ENCODE measurements at regions not wholly inside any gene's neighbourhood (a gene's known extent, or its start where the extent isn't known, plus 50 kb on each side); places are given as distances from the start of the nearest gene placed in this dataset.
"Not testable (repeated sequence)": the region's sequence is repeated elsewhere in the genome, so short reads cannot be mapped to it uniquely, and the experiment has no call there.

GRCh38 chr5:91668261-91668660, 285.1 kb upstream of the ARRDC3 start:
- no peak for DNase-seq (ENCODE audit: low read depth)

GRCh38 chr5:91652678-91653077, 269.6 kb upstream of the ARRDC3 start:
- peak; percentile 7 for DNase-seq (ENCODE audit: low read depth)

- peak; percentile 40 for DNase-seq (ENCODE audit: low read depth)
These were observed 268.6 kb upstream of the ARRDC3 start for GRCh38 chr5:91651704-91652103.

GRCh38 chr5:91645347-91645746, 262.2 kb upstream of the ARRDC3 start:
- DNase-seq (ENCODE audit: low read depth): no peak

- DNase-seq (ENCODE audit: low read depth): no peak
These were observed 260.7 kb upstream of the ARRDC3 start for GRCh38 chr5:91643797-91644196.

- no peak for DNase-seq (ENCODE audit: low read depth)
These were observed 259.5 kb upstream of the ARRDC3 start for GRCh38 chr5:91642581-91642980.

GRCh38 chr5:91641730-91642350, 258.7 kb upstream of the ARRDC3 start:
- peak; percentile 58 for DNase-seq (ENCODE audit: low read depth)

- DNase-seq (ENCODE audit: low read depth): no peak
These were observed 256.6 kb upstream of the ARRDC3 start for GRCh38 chr5:91639744-91640143.

- DNase-seq (ENCODE audit: low read depth): no peak
These were observed 254.9 kb upstream of the ARRDC3 start for GRCh38 chr5:91638010-91638409.

- no peak for DNase-seq (ENCODE audit: low read depth)
These were observed 253.0 kb upstream of the ARRDC3 start for GRCh38 chr5:91635950-91636734.

- no peak for DNase-seq (ENCODE audit: low read depth)
These were observed 249.8 kb upstream of the ARRDC3 start for GRCh38 chr5:91632871-91633270.

- no peak for DNase-seq (ENCODE audit: low read depth)
These were observed 228.6 kb upstream of the ARRDC3 start for GRCh38 chr5:91611746-91612145.

GRCh38 chr5:91607675-91608074, 224.6 kb upstream of the ARRDC3 start:
- DNase-seq (ENCODE audit: low read depth): no peak

- no peak for DNase-seq (ENCODE audit: low read depth)
These were observed 216.7 kb upstream of the ARRDC3 start for GRCh38 chr5:91599863-91600262.

- no peak for DNase-seq (ENCODE audit: low read depth)
These were observed 215.1 kb upstream of the ARRDC3 start for GRCh38 chr5:91598216-91598615.

GRCh38 chr5:91595424-91595823, 212.3 kb upstream of the ARRDC3 start:
- no peak for DNase-seq (ENCODE audit: low read depth)

- peak; percentile 5 for DNase-seq (ENCODE audit: low read depth)
These were observed 208.0 kb upstream of the ARRDC3 start for GRCh38 chr5:91591076-91591475.

GRCh38 chr5:91586232-91586631, 203.1 kb upstream of the ARRDC3 start:
- DNase-seq (ENCODE audit: low read depth): no peak

- no peak for DNase-seq (ENCODE audit: low read depth)
These were observed 201.2 kb upstream of the ARRDC3 start for GRCh38 chr5:91584352-91584751.

- not testable (repeated sequence) for DNase-seq (ENCODE audit: low read depth)
These were observed 182.9 kb upstream of the ARRDC3 start for GRCh38 chr5:91566012-91566411.

- no peak for DNase-seq (ENCODE audit: low read depth)
These were observed 179.8 kb upstream of the ARRDC3 start for GRCh38 chr5:91562922-91563321.

- peak; percentile 75 for DNase-seq (ENCODE audit: low read depth)
These were observed 158.6 kb upstream of the ARRDC3 start for GRCh38 chr5:91541696-91542095.

- no peak for DNase-seq (ENCODE audit: low read depth)
These were observed 155.1 kb upstream of the ARRDC3 start for GRCh38 chr5:91538179-91538578.

Measured in HT1080 (cell line).